HFFc6 (cell line): ENCODE measurements at regions not wholly inside any gene's neighbourhood (a gene's known extent, or its start where the extent isn't known, plus 50 kb on each side); places are given as distances from the start of the nearest gene placed in this dataset.

Source experiments
- DNase-seq: peaks from one replicate; pipeline ENCODE4 v3.0.0-alpha.2; 2018
- H3K27ac Mint-ChIP-seq: 2 replicates; pipeline ENCODE4 v1.8.0; 2020; ENCODE audit warnings: mild to moderate bottlenecking, mixed read lengths
- H3K27me3 Mint-ChIP-seq: 2 replicates; pipeline ENCODE4 v1.8.0; 2021; ENCODE audit warnings: mild to moderate bottlenecking, moderate library complexity, mixed read lengths; ENCODE audit not compliant: insufficient read depth
- H3K36me3 Mint-ChIP-seq: 2 replicates; pipeline ENCODE4 v1.8.0; 2021; ENCODE audit warnings: low read depth, mixed read lengths
- H3K4me1 Mint-ChIP-seq: 2 replicates; pipeline ENCODE4 v1.8.0; 2020; ENCODE audit warnings: low read depth, mixed read lengths
- H3K4me3 Mint-ChIP-seq: 2 replicates; pipeline ENCODE4 v1.8.0; 2020; ENCODE audit warnings: mild to moderate bottlenecking, moderate library complexity, mixed read lengths
- H3K9me3 Mint-ChIP-seq: 2 replicates; pipeline ENCODE4 v1.8.0; 2020; ENCODE audit warnings: mild to moderate bottlenecking, mixed read lengths
- CTCF ChIP-seq: fragments of 200-600 bp; sonication (generic); IDR thresholded peaks from 2 replicates; pipeline ENCODE4 v1.5.0; 2021; ENCODE audit warnings: antibody characterized with exemption, mild to moderate bottlenecking

GRCh38 chrX:109839694-109840567 is 106.9 kb upstream of the ACSL4 start:
- H3K27me3 Mint-ChIP-seq = no peaks in the 10 kb centered on the region
- no peak for DNase-seq
- H3K4me3 Mint-ChIP-seq = no peak overlapping the region
- H3K36me3 Mint-ChIP-seq = no peaks in the 10 kb centered on the region
- H3K4me1 Mint-ChIP-seq = peaks cover 7% of the 10 kb centered on the region; the same call in 1 of the 2 replicates
- no peaks in the 10 kb centered on the region for H3K9me3 Mint-ChIP-seq
- no peak for TF ChIP-seq CTCF
- H3K27ac Mint-ChIP-seq = no peak overlapping the region

DNA sequence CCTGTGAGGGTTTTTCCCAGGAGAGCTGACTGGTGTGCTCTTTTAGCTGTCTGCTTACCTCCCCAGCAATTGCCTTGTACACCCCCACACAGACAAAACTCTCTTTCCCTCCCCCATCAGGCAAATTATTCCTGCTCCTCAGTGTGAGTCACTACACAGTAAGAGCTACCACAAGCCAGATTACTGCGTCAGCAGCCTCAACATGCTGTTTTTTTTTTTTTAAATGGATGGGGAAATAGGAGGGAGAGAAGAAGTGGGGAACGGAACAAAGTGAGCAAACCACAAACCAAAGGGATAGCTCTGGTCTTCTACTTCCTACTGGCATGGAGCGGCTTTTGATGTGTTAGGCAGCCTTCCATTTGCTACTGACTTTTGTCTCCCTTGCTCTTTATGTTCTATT is 107.5 kb upstream of the ACSL4 start:
- peak; percentile 75 for DNase-seq
- Mint-ChIP-seq H3K27me3 (no peaks in the 10 kb centered on the region), H3K36me3 (no peaks in the 10 kb centered on the region), H3K4me3 (no peak overlapping the region), H3K9me3 (no peaks in the 10 kb centered on the region), H3K4me1 (peaks cover 8% of the 10 kb centered on the region; the same call in 1 of the 2 replicates), H3K27ac (no peak overlapping the region)
- no peak for TF ChIP-seq CTCF

DNA sequence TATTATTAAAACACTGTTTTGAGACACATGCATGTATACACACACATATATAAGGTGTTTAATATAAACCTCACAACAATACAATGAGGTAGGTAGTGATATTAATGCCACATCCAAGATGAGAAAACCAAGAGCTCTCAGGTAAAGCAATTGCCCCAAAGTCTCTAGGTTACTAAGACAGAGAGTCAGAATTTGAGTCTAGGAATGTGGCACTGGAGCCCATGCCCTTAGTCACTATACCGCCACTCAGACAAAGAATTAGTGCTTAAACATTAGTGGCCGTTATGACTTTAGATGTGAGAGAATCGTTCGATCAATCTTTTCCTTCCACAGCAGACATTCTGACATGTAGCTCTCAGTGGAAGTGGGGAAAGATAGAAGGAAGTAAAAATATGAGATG is 108.2 kb upstream of the ACSL4 start:
- Mint-ChIP-seq H3K4me1 (peaks cover 12% of the 10 kb centered on the region), H3K27me3 (no peaks in the 10 kb centered on the region), H3K4me3 (no peak overlapping the region), H3K9me3 (no peaks in the 10 kb centered on the region), H3K27ac (no peak overlapping the region; the same call in 1 of the 2 replicates), H3K36me3 (no peaks in the 10 kb centered on the region)
- no peak for DNase-seq
- no peak for TF ChIP-seq CTCF

DNA sequence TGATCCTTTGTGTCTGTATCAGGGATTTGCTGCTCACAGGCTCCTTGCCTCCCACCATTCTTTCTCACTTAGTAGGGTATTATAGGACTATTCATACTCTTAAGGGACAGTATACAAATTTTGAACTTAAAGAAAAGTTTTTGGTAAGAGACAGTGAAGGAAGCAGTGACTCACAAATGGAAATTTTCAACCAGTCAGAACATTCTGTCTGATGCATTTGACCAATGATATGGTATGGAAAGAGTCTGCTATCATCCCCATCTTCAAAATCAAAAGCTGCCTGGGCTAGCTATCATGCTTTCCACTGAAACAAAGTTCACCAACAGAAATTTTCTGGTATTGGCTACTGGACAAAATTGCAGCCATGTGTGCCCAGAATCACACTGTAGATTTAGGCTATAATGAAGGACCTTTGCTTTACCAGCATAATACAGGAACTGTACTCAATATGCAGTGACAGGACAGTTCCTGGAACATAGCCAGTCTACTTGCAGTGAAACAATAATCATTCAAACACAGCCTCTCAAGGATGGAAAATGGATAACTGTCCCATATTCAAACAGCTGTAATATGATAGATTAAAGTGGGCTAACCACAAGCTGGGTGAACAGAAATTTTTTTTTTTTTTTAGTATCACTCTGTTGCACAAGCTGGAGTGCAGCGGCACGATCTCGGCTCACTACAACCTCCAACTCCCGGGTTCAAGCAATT is 109.0 kb upstream of the ACSL4 start:
- TF ChIP-seq CTCF = no peak
- no peaks in the 10 kb centered on the region for H3K9me3 Mint-ChIP-seq
- H3K4me3 Mint-ChIP-seq = no peak overlapping the region
- H3K4me1 Mint-ChIP-seq = peaks cover 20% of the 10 kb centered on the region
- H3K36me3 Mint-ChIP-seq = no peaks in the 10 kb centered on the region
- peak; percentile 35 for DNase-seq
- peak overlapping the region; percentile 71 for H3K27ac Mint-ChIP-seq
- H3K27me3 Mint-ChIP-seq = no peaks in the 10 kb centered on the region

GRCh38 chrX:109842611-109843010 is 109.6 kb upstream of the ACSL4 start:
- no peak overlapping the region for H3K27ac Mint-ChIP-seq
- TF ChIP-seq CTCF = no peak
- H3K4me1 Mint-ChIP-seq = peaks cover 26% of the 10 kb centered on the region
- no peak overlapping the region for H3K4me3 Mint-ChIP-seq
- no peaks in the 10 kb centered on the region for H3K9me3 Mint-ChIP-seq
- H3K36me3 Mint-ChIP-seq = no peaks in the 10 kb centered on the region
- DNase-seq = no peak
- no peaks in the 10 kb centered on the region for H3K27me3 Mint-ChIP-seq
